ENCODE measurements at regions not wholly inside any gene's neighbourhood (a gene's known extent, or its start where the extent isn't known, plus 50 kb on each side); places are given as distances from the start of the nearest gene placed in this dataset.
A peak's percentile ranks its signal among the peaks of the same experiment; 100 is the strongest.
"Not testable (repeated sequence)": the region's sequence is repeated elsewhere in the genome, so short reads cannot be mapped to it uniquely, and the experiment has no call there.

GRCh38 chr4:75259306-75259705, 254.9 kb downstream of the RCHY1 start:
- H2AFZ ChIP-seq (replicated peaks) = peak overlapping the region; percentile 63
- peaks cover 23% of the 10 kb centered on the region for H3K4me1 Mint-ChIP-seq
- no peak for DNase-seq (ENCODE audit: low spot score)
- H3K79me2 ChIP-seq (ENCODE audit: low read depth) = no peaks in the 10 kb centered on the region
- H3K4me1 ChIP-seq = no peaks in the 10 kb centered on the region
- H3K9me3 ChIP-seq (ENCODE audit: low read depth) = no peaks in the 10 kb centered on the region
- no peak for TF ChIP-seq EZH2 (IDR thresholded peaks at IDR 0.05)
- TF ChIP-seq EZH2phosphoT487 (IDR thresholded peaks at IDR 0.05) = no peak
- TF ChIP-seq CTCF (IDR thresholded peaks at IDR 0.05) = no peak
- H3K27me3 Mint-ChIP-seq (ENCODE audit: insufficient read depth, low read depth) = peaks cover 5% of the 10 kb centered on the region
- peaks cover 22% of the 10 kb centered on the region for H3K9me3 Mint-ChIP-seq
- H3K27ac Mint-ChIP-seq = no peak overlapping the region
- H3K4me2 ChIP-seq = no peak overlapping the region
- no peak overlapping the region for H3K27ac ChIP-seq
- H3K4me3 Mint-ChIP-seq = no peak overlapping the region
- no peaks in the 10 kb centered on the region for H3K36me3 ChIP-seq
- H3F3A ChIP-seq (ENCODE audit: low read depth) = no peaks in the 10 kb centered on the region
- peaks cover 3% of the 10 kb centered on the region for H3K36me3 Mint-ChIP-seq
- no peaks in the 10 kb centered on the region for H3K27me3 ChIP-seq
- no peak overlapping the region for H3K4me3 ChIP-seq
- no peaks in the 10 kb centered on the region for H4K20me1 ChIP-seq (ENCODE audit: low read depth)
- no peak overlapping the region for H3K9ac ChIP-seq

- H2AFZ ChIP-seq (replicated peaks) = no peak overlapping the region
- no peak for TF ChIP-seq EZH2phosphoT487 (IDR thresholded peaks at IDR 0.05)
- TF ChIP-seq EZH2 (IDR thresholded peaks at IDR 0.05) = no peak
- no peak for TF ChIP-seq CTCF (IDR thresholded peaks at IDR 0.05)
- no peaks in the 10 kb centered on the region for H4K20me1 ChIP-seq (ENCODE audit: low read depth)
- no peak overlapping the region for H3K27ac ChIP-seq
- H3K36me3 ChIP-seq = no peaks in the 10 kb centered on the region
- no peaks in the 10 kb centered on the region for H3K9me3 ChIP-seq (ENCODE audit: low read depth)
- H3K9ac ChIP-seq = no peak overlapping the region
- H3K4me1 ChIP-seq = no peaks in the 10 kb centered on the region
- Mint-ChIP-seq H3K4me3 (no peak overlapping the region), H3K4me1 (peaks cover 41% of the 10 kb centered on the region), H3K27me3 (ENCODE audit: insufficient read depth, low read depth) (peaks cover 12% of the 10 kb centered on the region), H3K9me3 (peaks cover 8% of the 10 kb centered on the region), H3K27ac (no peak overlapping the region), H3K36me3 (no peaks in the 10 kb centered on the region)
- no peak overlapping the region for H3K4me3 ChIP-seq
- DNase-seq (ENCODE audit: low spot score) = no peak
- H3K27me3 ChIP-seq = no peaks in the 10 kb centered on the region
- H3K4me2 ChIP-seq = no peak overlapping the region
- no peaks in the 10 kb centered on the region for H3F3A ChIP-seq (ENCODE audit: low read depth)
- H3K79me2 ChIP-seq (ENCODE audit: low read depth) = no peaks in the 10 kb centered on the region
Observed at GRCh38 chr4:75255261-75255660, 258.9 kb downstream of the RCHY1 start.

- Mint-ChIP-seq H3K4me3 (no peak overlapping the region), H3K27me3 (ENCODE audit: insufficient read depth, low read depth) (peaks cover 12% of the 10 kb centered on the region), H3K27ac (peak overlapping the region; percentile 55), H3K36me3 (no peaks in the 10 kb centered on the region), H3K9me3 (peaks cover 8% of the 10 kb centered on the region), H3K4me1 (peaks cover 43% of the 10 kb centered on the region)
- Histone ChIP-seq H3K4me2 (no peak overlapping the region), H3K4me3 (no peak overlapping the region), H3K9ac (no peak overlapping the region), H3K4me1 (no peaks in the 10 kb centered on the region), H3K9me3 (ENCODE audit: low read depth) (no peaks in the 10 kb centered on the region), H3K79me2 (ENCODE audit: low read depth) (no peaks in the 10 kb centered on the region), H3K27ac (no peak overlapping the region), H4K20me1 (ENCODE audit: low read depth) (no peaks in the 10 kb centered on the region), H3K36me3 (no peaks in the 10 kb centered on the region), H3K27me3 (no peaks in the 10 kb centered on the region), H3F3A (ENCODE audit: low read depth) (no peaks in the 10 kb centered on the region), H2AFZ (replicated peaks) (no peak overlapping the region)
- no peak for DNase-seq (ENCODE audit: low spot score)
- TF ChIP-seq EZH2 (IDR thresholded peaks at IDR 0.05) (no peak), EZH2phosphoT487 (IDR thresholded peaks at IDR 0.05) (no peak), CTCF (IDR thresholded peaks at IDR 0.05) (no peak)
Observed at GRCh38 chr4:75254745-75255144, 259.5 kb downstream of the RCHY1 start.

GRCh38 chr4:75253094-75253493, 261.1 kb downstream of the RCHY1 start:
- not testable (repeated sequence) for H3K4me3 ChIP-seq; H3K9ac ChIP-seq; H3K9me3 Mint-ChIP-seq; H3K4me3 Mint-ChIP-seq; H3K79me2 ChIP-seq (ENCODE audit: low read depth); H4K20me1 ChIP-seq (ENCODE audit: low read depth); H3K36me3 Mint-ChIP-seq; DNase-seq (ENCODE audit: low spot score); H2AFZ ChIP-seq (replicated peaks); H3F3A ChIP-seq (ENCODE audit: low read depth); H3K4me1 ChIP-seq; H3K27ac ChIP-seq; H3K36me3 ChIP-seq; H3K4me2 ChIP-seq; H3K27me3 ChIP-seq; H3K9me3 ChIP-seq (ENCODE audit: low read depth); H3K27ac Mint-ChIP-seq
- peaks cover 12% of the 10 kb centered on the region for H3K27me3 Mint-ChIP-seq (ENCODE audit: insufficient read depth, low read depth)
- H3K4me1 Mint-ChIP-seq = peaks cover 52% of the 10 kb centered on the region
